GM18907 (cell line): ENCODE measurements at regions not wholly inside any gene's neighbourhood (a gene's known extent, or its start where the extent isn't known, plus 50 kb on each side); places are given as distances from the start of the nearest gene placed in this dataset.

ENCODE experiments used
- ATAC-seq: cut with Tn5 transposase; IDR thresholded peaks from one replicate; pipeline ENCODE4 v1.9.1; 2021; ENCODE audit warnings: mild to moderate bottlenecking, moderate library complexity; ENCODE audit not compliant: unreplicated experiment

- ATAC-seq: no peak
Observed at GRCh38 chr11:134753771-134754520, 341.9 kb upstream of the B3GAT1 start.

DNA sequence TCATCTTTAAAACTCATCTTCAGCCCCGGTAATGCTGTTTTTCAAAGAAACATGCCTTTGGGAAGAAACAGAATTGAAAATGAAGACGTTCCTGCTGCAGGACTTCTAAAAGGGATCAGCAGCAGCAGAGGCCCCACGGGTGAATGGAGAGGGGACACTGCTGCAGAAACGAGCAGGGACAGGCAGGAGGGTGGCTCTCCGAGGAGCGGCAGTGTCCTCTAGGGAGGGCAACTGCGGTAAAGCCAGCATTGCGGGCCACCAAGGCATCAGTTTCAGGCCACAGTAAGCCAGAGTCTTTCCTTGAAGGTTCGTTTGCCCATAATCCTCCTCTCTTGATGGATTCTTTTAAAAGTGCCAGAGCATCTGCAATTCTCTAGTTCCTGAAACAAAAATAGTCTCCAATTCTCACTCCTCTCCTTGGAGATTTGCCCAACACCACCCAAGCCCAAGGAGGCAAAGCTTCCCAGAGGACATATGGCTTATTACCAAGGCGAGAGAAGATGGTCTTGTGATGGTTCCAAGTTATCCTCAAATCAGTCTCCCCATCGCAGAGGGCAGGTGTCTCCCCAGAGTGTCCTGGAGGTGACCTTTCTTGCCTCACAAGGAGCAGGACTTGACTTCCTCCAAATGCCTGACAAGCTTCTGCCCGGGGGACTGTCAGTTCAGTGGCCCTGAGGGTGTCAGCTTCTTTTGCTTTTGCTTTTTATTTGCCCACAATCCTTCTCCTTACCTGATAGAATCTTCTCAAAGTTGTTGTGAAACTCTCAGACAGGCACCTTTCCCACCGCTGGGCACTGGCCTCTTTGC, 341.1 kb upstream of the B3GAT1 start:
- no peak for ATAC-seq

GRCh38 chr11:134752526-134752925, 340.5 kb upstream of the B3GAT1 start:
- ATAC-seq: no peak

GRCh38 chr11:134751766-134752165, 339.7 kb upstream of the B3GAT1 start:
- ATAC-seq: no peak

- ATAC-seq: no peak
Observed at GRCh38 chr11:134751031-134751585, 339.1 kb upstream of the B3GAT1 start.

DNA sequence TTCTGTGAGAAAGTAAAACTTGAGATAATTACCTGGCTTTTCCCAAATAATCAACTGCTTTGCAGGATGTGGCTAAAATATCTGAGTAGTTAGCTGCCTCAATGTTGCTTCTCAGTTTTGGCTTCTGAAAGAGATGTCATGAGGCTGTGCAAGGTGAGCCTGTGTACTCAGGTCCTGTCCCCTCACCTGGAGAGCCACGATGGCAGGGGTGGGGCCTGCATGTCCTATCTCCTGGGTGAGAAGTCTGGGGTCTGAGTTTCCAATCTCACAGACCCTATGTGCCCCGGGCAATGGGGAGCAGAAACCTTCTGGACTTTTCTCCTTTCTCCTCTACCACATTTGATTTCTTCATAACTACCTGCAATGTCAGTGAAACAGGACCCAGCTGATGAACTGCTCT, 338.6 kb upstream of the B3GAT1 start:
- ATAC-seq: no peak

GRCh38 chr11:134749040-134749839, 337.2 kb upstream of the B3GAT1 start:
- no peak for ATAC-seq

DNA sequence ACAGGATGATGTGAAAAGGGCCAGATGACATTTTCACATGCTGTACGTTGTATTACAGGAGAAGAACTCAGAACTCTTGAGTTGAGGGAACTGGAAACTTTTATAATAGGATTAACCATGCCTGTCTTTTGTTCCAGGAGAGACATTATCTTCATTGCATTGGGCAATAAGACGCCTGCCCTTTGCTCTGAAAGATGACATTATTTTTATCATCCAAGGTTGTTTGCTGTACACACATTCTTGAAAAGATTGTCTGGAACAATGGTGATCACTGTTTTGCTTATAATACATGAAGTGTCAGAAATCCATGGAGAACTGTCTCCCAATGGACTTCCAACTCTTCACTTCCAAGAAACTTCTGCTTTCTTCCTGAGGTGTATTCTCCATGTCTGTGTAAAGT, 334.6 kb upstream of the B3GAT1 start:
- ATAC-seq: no peak

DNA sequence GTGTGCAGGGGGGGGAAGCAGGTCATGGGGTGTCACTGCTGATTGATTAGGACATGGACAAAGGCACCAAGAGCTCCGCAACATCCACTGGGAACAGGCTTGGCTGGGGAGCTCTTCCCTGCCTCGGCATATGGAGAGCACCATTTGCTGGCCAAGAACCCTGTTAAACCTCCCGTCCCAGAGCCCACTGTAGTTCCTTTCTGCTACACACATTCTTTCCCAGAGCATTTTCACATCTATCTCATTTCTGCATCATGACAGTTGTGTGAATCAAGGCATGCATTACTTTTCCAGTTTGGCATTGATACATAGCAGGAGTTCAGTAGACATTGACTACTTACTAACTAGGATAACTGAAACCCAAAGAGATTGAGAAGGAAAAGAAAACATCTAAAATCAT, 333.4 kb upstream of the B3GAT1 start:
- no peak for ATAC-seq

GRCh38 chr11:134743820-134744195, 331.8 kb upstream of the B3GAT1 start:
- no peak for ATAC-seq

- ATAC-seq: no peak
Observed at GRCh38 chr11:134742956-134743819, 331.1 kb upstream of the B3GAT1 start.

DNA sequence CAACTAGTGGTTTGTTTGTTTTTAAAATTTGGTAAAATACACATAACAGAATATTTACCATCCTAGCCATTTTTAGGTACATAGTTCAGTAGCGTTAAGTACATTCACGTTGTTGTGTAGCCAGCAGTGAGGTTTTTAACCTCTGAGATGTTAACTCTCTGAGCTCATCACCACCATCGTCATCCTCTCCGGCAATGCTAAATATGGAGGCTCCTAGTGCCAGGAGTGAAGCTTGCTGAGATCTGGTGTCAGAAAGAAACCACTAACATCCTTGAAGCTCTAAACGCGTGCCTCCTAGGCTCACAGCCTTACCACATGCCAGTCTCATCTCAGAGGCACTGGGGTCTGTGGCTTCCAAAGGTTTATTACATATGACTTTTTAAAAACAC, 330.2 kb upstream of the B3GAT1 start:
- no peak for ATAC-seq

DNA sequence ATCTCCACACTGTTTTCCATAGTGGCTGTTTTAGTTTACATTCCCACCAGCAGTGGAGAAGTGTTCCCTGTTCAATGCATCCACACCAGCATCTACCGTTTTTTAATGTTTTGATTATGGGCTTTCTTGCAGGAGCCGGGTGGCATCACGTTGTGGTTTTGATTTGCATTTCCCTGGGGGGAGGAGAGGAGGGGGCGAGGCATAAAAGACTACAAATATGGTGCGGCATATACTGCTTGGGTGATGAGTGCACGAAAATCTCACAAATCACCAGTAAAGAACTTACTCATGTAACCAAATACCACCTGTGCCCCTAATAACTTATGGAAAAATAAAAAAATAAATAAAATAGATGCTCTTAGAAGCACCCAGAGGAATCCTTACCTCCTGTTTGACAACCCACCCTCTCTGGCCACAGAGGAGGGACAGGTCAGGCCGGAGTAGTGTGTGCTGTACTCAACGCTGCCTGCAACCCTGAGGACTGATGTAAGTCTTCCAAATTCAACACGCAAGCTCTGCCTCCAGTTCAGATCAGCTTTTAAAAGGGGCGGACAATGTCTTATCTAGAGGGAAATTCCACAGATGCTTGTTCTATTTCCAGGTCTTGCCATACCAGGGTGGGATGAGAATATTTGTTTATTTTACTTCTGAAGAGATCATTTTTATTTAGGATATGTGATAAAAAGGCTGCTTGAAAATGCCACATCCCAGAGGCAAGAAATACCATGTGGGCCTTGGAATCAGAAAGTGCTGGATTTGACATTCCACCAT, 329.6 kb upstream of the B3GAT1 start:
- ATAC-seq: no peak

- no peak for ATAC-seq
Observed at GRCh38 chr11:134740590-134741261, 328.7 kb upstream of the B3GAT1 start.

GRCh38 chr11:134739136-134739535, 327.1 kb upstream of the B3GAT1 start:
- no peak for ATAC-seq

GRCh38 chr11:134738581-134738980, 326.5 kb upstream of the B3GAT1 start:
- no peak for ATAC-seq

DNA sequence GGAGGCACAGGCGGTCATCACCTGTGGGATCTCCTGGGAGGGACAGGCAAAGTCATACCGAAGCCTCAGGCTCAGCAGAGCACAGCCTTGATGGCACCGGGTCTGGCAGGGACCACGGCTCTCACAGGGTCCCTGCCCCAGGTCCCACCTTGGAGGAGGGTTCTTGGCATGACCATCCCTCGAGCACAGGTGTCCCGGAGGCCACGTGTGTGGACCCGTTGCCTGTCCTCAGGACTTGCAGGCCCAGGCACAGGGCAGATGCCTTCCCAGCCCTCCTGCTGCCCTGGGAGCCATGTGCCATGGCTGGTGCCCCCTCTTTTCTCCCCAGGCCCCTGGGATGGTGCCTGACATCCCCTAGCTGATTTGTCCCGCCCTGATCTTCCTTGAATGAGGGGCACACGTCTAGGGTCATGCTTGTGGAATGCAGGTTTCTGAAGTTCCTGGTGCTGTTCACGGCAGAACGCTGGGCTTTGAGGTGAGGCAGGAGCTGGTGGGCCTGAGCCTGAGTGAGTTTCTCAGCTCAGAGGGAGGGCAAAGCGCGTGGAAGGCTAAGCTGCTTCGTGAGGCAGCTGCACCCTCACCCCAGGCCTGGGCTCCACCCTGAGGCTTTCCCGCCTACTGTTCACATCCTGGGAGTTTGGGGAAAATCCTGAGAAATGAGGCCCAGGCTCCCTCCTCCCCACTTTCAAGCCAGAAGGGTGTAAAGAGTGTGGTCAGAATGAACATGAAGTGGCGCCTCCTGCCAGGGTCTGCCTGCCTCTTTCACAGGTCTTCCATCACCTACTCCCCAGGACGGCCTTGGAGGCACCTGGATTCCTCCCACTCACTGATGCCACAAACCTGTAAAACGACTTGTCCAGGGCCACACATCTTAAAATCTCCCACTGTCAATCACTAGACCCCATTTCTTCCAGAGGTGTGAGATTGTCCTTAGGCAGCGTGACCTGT, 325.8 kb upstream of the B3GAT1 start:
- no peak for ATAC-seq
